RCC 7860 (cell line): ENCODE measurements at regions not wholly inside any gene's neighbourhood (a gene's known extent, or its start where the extent isn't known, plus 50 kb on each side); places are given as distances from the start of the nearest gene placed in this dataset.

Experiments used
- DNase-seq: peaks from one replicate; pipeline ENCODE4 v3.0.0-alpha.2; 2015; ENCODE audit warnings: low spot score
- FAIRE-seq: peaks from 2 replicates; lab custom pipeline; 2012; peaks lifted over from hg19 to GRCh38; lab: Jason Lieb, UNC

DNA sequence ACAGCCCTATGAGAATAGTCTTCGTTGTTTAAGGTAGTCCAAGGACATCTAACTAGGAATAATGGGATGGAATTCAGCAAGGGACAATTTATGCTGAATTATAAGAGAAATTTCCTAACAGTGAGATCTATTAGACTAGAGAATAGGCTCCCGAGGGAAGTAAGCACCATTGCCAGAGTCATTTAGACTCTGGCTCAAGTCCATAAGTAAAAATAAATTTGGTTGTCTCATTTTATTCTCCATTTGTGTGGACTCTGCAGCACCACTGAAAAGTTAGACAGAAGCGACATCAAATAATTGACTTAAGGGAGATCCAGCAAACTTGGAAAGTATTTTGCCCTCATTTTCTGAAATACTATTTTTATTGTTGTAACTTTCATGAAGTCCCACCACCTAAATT is 129.3 kb upstream of the SMIM21 start:
- DNase-seq: no peak
- FAIRE-seq: no peak

DNA sequence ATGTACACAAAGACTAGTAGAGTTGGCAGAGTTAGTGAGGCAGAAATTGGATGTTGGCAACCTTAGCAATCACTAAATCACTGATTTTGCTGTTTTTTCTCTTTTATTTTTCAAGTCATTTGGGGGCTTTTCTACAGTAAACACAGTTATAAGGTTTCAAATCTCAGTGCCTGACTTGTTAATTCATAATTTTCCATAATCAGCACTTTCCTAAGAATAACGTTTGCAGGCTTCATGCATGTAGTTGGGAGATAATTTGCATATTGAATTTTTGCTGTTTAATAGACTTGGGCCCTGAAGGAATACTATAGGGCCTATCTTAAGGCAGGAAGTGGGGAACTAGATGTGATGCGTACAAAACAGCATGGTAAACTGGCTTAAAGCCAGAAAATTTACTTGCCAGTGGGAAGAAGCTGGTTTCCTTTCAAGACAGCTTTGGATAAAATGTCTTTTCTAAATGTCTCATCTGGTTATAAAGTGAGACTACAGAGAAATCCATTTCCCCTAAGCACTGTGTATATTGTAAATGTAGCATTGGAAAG is 127.2 kb upstream of the SMIM21 start:
- FAIRE-seq: no peak
- no peak for DNase-seq

DNA sequence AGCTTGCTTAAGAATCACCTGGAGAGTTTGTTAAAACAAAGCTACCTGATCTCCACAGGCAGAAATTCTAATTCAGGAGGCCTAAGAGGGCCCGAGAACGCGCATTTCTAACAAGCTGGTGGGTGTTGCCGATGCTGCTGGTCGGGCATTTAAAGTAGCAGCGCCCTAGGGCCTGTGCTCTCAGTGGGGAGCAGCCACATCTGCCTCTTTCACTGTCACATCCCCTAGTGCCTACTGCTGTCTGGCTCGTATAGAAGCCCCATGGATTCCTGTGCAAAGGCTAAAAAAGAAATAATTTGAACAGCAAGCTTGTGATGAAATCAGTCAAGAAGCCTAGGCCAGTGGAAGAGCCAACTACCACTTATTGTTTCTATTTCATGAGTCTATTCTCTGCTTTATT is 126.7 kb upstream of the SMIM21 start:
- DNase-seq (no peak), FAIRE-seq (no peak)

DNA sequence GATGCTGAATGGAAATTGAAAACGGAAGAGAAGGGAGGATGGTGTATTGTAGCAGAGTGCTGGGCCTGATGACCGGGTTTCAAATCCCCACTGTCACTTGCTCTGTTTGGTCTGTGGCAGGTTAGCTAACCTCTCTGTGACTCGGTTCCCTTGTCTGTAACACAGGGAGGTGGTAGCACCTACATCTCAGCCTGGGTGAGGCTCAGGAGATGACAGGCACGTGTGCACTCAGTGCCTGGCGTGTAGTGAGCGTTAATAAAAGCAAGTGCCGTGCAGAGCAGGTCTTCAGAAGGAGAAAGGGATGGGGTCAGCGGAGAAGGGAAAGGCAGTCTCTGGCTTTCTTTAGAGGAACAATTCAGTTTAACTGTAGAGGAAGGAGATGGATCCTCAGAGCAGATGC is 125.5 kb upstream of the SMIM21 start:
- DNase-seq (no peak), FAIRE-seq (no peak)

- DNase-seq: no peak
- FAIRE-seq: no peak
These were observed 123.6 kb upstream of the SMIM21 start for GRCh38 chr18:75551071-75551470.

GRCh38 chr18:75548353-75548905 is 120.9 kb upstream of the SMIM21 start:
- FAIRE-seq (no peak), DNase-seq (no peak)

- FAIRE-seq: no peak
- DNase-seq: no peak
These were observed 119.5 kb upstream of the SMIM21 start for GRCh38 chr18:75546964-75547363.

DNA sequence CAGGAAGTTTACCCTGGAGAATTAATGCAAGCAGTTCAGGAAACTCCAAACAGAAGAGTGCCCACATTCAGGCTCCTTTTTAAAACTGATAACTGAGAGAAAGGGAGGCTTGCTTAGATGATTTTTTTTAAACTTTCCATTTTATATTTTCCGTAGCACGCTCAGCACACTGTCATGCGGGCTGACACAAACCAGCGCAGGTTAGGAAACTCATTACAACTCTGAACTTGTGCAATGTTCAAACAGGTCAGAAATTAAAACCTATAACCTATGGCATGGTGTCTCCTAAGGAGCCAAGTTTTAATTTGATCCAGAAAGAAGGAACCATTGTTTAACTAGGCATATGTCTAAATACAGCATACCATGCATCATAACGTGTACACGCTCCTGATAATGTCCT is 117.7 kb upstream of the SMIM21 start:
- FAIRE-seq (no peak), DNase-seq (no peak)

DNA sequence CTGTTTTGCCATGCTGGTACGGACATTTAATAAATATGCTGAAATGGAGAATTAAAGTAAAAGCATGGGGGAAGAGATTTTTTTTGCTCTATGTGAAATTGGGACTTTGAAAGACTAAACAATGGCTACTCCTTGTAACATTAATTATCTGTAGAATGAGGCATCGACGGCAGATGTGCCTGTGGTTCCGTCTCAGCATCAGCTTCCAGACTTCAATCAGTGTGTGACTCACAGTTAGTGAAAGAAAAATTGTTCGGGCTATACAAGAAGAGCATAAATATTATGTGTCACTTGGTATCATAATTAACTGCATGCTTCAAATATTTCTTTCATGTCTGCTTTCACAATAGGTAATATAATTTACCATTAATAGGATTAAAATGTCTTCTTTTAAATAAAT is 117.0 kb upstream of the SMIM21 start:
- no peak for DNase-seq
- FAIRE-seq: no peak

DNA sequence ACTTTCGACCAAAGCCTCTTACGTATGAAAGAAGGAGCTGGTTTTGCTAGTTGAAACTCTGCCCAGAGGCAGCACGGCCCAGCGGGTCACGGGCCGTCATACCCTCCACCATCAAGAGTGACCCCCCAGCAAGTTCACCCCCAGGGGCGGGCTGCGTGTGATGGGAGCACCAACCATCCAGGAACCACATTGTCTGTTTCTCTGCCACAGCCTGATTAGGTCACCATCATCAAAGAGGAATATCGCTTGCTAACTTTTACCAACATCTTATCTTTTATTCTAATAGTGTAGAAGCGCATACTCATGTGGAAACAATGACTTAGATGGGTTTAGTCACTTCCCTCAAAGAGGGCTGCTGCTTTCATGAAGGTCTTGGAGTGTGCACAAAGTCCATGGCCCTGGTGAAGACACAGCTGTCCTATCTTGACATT is 116.6 kb upstream of the SMIM21 start:
- no peak for FAIRE-seq
- no peak for DNase-seq

DNA sequence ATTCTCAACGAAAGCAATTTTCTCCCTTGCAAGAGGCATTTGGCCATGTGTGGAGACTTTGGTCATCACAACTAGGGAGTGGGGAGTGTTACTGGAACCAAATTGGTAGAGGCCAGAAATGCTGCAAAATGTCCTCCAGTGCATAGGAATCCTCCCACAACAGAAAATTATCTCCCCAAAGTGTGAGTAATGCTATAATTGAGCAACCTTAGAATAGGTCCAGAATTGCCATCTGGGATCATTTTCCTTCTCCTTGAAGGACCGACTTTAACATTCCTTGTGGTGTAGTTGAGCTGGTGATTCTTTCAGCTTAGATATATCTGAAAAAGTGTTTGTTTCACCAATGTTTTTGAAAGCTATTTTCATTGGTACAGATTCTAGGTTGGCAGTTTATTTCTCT is 111.2 kb upstream of the SMIM21 start:
- DNase-seq (no peak), FAIRE-seq (no peak)

GRCh38 chr18:75533950-75534349 is 106.4 kb upstream of the SMIM21 start:
- no peak for DNase-seq

GRCh38 chr18:75533209-75533608 is 105.7 kb upstream of the SMIM21 start:
- no peak for DNase-seq
- FAIRE-seq: no peak

More at GRCh38 chr18:75533950-75534349, 106.4 kb upstream of the SMIM21 start:
- no peak for FAIRE-seq

DNA sequence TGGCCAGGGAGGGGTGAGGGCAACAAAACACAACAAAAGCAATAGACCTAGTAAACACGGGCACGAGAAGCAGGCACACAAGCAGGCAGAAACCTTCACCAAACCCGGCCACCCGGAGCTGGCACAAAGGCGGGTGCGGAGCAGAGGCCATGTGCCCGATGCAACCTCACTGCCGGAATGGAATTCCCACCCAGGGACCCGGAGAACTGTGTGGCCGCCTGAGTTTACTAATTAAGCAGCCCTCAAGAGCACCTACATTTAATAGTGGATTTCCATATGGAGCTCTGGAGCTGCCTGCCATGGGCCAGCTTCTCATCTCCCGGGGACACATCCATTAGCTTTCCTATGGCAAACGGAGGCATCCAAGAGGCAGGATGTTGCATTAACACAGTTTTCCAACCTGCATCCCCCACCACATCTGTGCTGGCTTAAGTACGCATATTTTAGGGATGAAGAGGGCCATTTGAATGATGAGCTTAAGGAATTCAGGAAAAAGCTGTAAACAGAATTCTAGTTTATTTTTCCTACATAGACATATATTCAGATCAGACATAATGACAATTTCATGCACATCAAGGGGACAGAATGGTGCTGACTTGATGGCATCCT is 104.5 kb upstream of the SMIM21 start:
- FAIRE-seq: no peak
- DNase-seq: no peak

DNA sequence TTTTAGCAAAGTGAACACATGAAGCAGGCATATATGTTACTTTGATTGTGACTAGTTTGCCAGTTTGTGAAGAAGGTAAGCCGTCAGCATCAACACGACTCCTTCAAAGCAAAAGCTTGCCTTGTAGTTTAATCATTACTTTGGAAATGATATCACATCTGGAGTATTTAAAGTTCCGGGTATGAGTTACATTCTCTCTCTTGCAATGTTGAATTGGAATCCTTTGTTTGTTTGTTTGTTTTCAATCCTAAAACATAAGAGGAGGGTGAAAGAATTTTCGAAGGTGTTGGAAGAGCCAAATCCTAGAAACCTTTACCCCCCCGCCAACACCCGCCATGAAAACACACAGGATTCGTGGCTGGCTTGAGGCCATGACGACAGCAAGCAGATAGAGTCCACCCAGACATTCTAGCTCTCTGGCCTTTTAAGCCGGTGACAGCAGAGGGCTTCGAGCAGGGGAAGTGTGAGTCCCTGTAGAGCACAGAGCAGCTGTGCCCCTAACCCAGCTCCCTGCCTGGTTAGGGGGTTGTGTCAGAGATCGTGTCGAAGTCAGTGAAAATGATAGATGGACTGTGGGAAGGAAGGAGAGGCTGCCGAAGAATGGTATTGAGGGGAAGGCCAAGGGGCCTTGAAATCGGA is 103.8 kb upstream of the SMIM21 start:
- DNase-seq (no peak), FAIRE-seq (no peak)

DNA sequence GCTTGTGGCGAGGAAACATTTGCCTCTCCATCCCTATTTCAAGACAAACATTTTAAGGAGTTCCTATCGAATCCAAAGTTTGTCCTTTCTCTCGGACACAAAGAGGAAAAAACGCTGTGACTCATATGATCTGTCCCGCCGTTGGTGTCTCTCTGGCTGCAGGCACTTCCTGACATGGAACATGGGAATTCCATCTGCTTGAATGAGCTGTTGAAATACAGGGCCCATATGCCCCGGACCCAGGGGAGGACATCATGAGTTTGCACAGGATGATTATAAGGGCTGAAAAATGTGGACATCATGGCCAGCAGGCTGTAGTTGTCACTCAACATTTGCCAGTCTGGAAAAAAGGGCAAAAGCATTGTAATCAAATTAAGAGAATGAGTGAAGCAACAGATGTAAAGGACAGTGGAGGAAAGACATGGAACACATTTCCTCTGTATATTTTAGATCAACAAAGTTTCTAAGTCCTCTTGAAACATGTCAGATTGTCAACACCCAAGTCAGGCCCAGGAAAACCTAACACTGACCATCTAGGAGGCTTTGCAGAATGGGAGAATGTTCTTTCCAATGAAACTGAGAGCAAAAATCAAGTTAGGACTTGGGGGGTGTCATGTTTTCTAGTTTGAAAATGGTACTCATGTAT is 103.2 kb upstream of the SMIM21 start:
- no peak for FAIRE-seq

GRCh38 chr18:75530118-75530517 is 102.6 kb upstream of the SMIM21 start:
- no peak for FAIRE-seq
- DNase-seq: no peak

More for the DNA sequence above, 103.2 kb upstream of the SMIM21 start:
- DNase-seq: no peak

GRCh38 chr18:75529394-75529793 is 101.9 kb upstream of the SMIM21 start:
- no peak for FAIRE-seq
- DNase-seq: no peak

DNA sequence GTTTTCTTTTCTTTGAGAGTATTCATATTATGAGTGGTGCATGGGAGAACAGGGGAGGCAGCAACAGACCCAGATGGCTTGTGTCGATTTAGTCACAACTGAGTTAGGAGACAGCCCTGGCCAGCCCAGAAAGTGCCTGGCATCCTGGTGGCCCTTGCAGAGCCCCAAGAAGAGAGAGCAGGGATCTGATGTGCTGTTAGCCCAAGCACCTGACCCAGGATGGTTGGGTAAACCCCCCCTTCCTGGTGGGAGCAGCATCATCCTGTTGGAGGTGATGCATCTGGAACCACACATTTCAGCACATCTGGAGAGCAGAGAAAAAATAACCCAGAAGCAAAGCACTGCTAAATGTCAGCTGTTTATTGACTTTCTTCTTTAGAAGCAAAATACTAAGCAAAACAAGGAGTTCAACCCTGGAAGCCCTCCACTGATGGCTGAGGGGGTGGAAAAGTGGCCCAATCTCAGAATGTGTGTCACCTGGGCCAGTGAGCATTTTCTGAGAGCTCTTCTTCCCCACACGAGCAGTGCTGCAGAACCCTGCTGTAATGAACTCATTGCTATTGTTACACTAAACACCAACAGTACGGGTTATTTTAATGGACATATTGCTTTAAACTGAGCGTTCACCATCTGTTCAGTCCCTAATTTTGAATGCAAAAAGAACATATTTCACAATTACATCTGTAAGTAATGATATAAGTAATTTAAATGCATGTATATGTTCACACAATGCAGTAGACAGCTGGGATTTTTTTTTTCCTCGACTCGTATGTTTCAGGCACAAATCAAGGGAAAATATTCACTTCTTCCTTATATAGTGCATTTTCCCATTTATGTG is 100.6 kb upstream of the SMIM21 start:
- DNase-seq (no peak), FAIRE-seq (no peak)

DNA sequence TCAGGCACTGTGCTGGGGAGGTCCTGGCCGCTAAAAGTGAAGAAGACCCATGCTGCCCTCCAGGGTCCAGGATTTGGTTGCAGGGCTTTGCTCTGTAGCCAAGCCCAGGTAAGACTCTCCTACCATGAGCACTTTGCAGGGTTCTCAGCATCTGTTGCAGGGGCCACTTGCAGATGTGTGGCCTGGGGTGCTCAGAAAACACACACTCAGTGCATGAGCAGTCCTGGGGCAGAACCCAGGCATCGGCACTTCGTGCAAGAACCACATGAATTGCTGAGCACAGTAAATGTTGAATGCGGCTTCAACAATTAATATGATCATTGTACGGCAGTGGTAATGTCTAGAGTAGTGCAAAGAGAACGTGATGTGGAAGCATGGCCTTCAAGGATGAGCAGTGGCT is 98.5 kb upstream of the SMIM21 start:
- FAIRE-seq (no peak), DNase-seq (no peak)

DNA sequence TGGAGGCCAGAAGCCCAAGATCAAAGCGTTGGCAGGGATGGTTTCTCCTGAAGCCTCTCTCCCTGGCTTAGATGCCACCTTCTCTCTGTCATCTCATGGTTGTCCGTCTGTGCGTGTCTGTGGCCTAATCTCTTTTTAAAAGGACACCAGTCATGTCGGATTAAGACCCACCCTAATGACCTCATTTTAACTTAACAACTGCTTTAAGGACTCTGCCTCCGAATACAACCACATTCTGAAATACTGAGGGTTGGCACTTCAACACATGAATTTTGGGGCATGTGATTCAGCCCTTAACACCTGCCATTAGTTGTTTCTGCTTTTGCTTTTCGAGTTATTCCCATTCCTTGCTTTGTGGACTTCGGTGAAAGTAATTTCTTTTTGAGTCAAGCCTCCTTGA is 97.8 kb upstream of the SMIM21 start:
- FAIRE-seq: no peak

More for the DNA sequence above, 97.8 kb upstream of the SMIM21 start:
- no peak for DNase-seq
